Hematopoietic multipotent progenitor cell treated with erythropoietin and hydrocortisone succinate and interleukin-3 and kit ligand, for 6 days (in vitro differentiated cells): ENCODE measurements at regions not wholly inside any gene's neighbourhood (a gene's known extent, or its start where the extent isn't known, plus 50 kb on each side); places are given as distances from the start of the nearest gene placed in this dataset.
"Not testable (repeated sequence)": the region's sequence is repeated elsewhere in the genome, so short reads cannot be mapped to it uniquely, and the experiment has no call there.

Experiments used
- DNase-seq: peaks from one replicate; pipeline ENCODE4 v3.0.0-alpha.2; 2015

DNA sequence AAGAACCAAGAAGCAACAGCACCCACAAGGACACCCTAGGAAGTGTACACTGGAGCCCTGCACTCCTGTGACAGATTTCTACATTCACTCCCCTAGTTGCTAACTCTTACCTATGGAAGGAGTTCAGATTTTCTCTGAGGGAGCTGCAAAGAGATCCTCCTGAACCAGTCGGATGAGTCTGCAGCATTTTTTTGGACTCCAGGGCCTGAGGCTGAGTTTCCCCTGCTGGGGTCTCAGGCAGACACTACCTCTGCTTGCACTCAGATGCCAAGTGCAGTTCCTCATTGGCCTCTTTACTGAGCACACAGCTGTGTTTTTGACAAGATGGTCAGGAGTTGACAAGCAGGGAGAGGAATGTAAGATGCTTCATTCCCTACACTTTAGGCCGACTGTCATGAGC lies 153.2 kb upstream of the RBM19 start:
- no peak for DNase-seq

GRCh38 chr12:114096461-114096860 lies 130.3 kb upstream of the RBM19 start:
- no peak for DNase-seq

- no peak for DNase-seq
Measured at GRCh38 chr12:114093520-114093919, 127.4 kb upstream of the RBM19 start.

GRCh38 chr12:114092981-114093380 lies 126.9 kb upstream of the RBM19 start:
- no peak for DNase-seq

DNA sequence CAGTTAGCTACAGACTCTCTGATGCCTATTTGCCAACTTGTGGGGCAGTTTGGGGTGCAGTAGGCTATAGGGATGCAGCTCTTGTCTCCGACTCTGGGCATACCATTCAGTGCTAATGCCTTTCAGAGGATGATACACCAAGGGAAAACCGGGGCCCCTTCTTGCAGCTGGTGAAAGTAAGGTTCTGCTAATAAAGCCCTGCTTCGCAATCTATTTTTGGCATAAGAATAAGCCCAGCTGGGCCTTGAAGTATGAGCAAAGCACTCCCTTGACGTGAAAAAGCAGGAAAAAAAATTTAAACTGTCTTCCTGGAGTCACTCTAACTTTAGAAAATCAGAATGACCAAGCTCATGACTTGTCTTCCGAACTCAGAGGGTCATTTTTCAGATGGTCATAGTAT lies 124.1 kb upstream of the RBM19 start:
- DNase-seq, result no peak

DNA sequence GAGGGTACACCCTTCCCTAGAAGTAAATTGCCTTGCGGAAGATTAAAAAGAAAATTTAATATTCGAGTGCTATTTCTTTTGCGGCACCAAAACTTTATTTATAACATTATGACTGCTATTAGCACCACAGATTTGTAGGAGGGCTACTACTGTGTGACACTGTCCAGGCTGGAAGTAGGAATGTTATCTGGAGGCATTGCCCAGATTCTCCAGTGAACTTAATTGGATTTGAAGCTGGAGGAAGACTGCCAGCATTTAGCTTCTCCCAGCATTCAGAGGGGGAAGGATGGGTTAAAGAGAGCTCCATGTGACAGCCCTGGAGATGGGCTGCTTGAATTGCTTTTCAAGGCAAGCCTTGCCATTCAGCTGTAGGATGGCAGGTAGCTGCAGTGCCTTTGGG lies 107.0 kb upstream of the RBM19 start:
- no peak for DNase-seq

GRCh38 chr12:114069507-114069906 lies 103.4 kb upstream of the RBM19 start:
- no peak for DNase-seq

DNA sequence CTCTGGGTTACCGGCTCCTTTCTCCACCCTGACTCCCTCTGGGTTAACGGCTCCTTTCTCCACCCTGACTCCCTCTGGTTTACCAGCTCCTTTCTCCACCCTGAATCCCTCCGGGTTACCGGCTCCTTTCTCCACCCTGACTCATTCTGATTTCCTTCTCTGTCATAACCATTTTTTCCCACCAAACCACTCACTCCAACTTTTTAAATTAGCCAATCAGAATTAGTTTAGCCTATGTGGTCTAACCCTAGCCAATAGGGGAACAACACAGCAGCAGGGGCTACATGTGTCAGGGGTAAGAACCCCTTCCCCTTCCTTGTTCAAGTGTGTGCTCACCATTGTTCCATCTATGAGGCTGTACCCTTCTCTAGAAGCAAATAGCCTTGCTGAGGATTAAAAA lies 98.4 kb upstream of the RBM19 start:
- DNase-seq, result no peak

- not testable (repeated sequence) for DNase-seq
Measured at GRCh38 chr12:114064034-114064433, 97.9 kb upstream of the RBM19 start.

DNA sequence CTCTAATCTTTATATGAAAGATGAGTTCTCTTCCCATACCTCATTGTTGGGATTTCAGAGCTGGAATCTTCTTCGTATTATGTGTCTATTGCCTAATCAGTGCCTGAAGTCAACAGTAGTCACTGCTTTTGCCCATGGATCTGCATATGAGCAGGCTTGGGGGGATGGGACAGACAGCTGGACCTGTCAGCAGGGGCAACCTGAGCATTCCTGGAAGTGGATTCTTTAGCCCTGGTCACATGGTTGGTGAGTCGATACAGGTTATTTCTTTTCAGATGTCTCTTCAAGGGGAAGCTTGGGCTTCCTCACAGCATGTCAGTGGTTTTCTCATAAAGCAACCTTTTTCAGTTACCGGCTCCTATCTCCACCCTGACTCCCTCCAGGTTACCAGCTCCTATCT lies 97.3 kb upstream of the RBM19 start:
- no peak for DNase-seq

DNA sequence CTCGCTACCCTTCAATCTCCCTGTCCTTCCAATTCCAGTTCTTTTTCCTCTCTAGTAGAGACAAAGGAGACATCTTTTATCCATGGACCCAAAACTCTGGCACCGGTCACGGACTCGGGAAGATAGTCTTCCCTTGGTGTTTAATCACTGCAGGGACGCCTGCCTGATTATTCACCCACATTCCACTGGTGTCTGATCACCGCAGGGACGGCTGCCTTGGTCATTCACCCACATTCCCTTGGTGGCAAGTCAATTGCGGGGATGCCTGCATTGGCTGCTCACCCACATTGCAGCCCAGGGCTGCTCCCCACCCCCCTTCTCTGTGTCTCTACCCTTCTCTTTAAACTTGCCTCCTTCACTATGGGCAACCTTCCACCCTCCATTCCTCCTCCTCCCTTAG lies 90.2 kb upstream of the RBM19 start:
- DNase-seq, result not testable (repeated sequence)

DNA sequence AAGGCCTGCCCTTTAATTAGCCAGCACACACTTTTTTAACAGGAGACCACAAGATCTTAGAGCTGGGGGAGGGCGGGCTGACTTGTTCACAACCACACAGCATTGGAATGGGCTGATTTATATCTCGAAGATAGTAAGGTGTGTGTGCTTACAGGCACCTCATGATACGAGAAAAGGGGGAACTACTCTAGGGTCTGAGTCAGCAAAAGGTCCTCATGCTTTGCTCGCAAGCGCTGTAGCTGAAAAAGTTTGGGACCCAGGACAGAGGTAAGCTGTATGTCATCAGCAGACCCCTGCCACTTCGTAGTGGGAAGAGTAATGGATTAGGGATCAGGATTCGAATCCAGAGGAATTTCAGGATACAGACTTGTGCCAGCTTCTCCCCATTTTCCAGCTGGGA lies 88.9 kb upstream of the RBM19 start:
- no peak for DNase-seq

DNA sequence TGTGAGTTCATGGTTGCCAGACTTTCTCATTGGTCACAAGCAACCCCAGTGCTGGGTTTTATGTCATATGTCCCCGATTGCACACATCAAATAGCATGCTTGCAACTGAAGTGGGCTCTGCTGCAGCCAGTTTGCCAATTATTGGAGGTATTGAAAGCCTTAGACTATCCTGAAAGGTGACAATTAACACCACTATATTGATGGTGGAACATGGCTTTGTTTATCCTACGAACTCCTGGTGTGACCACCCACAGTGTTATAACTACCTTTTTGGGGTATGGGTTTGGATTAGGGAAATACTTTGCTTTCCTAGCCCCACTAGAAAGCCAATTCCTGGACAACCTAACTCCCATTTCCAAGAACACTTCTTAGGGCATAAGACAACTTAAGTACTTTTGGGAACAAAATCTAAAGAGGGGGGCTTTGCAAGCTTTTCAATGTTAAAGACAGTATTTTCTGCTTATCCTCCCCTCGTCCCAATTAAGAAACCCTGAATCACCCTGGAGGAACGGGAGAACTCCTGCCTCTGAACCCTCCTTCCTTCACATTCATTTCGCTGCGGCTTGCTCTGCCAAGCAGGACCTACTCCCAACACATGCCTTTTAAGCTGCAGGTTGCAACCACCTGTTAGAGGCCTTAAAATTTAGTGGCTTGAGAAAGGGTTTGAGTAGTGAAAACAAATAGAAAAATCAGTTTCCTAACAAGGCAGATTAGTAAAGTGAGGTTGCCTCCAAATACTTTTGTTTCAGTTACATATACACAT lies 80.3 kb upstream of the RBM19 start:
- no peak for DNase-seq

GRCh38 chr12:114045349-114045748 lies 79.2 kb upstream of the RBM19 start:
- no peak for DNase-seq

DNA sequence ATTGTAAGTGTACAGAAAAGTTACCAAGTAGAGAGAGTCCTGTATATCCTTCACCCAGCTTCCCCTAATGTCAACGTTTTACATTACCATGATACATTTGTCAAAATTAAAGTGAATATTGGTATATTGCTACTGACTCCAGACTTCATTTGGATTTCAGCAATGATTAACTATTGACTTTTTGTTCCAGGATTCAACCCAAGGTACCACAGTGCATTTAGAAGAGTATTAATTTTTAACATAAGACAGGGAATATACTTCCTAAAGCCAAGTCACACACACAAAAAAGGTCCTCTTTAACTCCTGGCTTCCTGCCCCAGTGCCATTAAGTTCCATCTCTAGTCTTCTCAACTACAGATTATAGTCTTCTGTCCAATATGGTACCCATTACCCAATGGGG lies 75.5 kb upstream of the RBM19 start:
- no peak for DNase-seq

- no peak for DNase-seq
Measured at GRCh38 chr12:114041136-114041535, 75.0 kb upstream of the RBM19 start.

- DNase-seq, result no peak
Measured at GRCh38 chr12:114038962-114039361, 72.8 kb upstream of the RBM19 start.

GRCh38 chr12:114032801-114033200 lies 66.7 kb upstream of the RBM19 start:
- no peak for DNase-seq

DNA sequence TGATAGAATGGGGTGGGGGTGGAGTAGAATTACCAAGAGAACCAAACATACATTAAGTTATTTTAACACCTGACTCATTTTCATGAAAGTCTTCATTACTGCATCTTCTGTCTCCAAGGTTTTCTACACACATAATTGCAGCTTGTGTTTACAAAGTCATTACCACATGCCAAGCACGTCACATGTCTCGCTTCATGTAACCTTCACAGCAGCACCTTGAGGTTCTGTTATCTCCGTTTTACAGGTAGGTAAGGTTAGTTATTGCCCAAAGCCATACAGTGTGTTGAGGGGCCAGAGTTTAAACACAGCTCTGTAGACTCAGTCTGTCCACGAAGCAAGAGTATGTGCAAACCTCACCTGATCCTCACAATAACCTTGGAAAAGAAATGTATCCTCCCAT lies 64.3 kb upstream of the RBM19 start:
- DNase-seq, result no peak

GRCh38 chr12:114026805-114027204 lies 60.7 kb upstream of the RBM19 start:
- DNase-seq, result no peak

- DNase-seq, result no peak
Measured at GRCh38 chr12:114025935-114026334, 59.8 kb upstream of the RBM19 start.

GRCh38 chr12:114022081-114022480 lies 56.0 kb upstream of the RBM19 start:
- DNase-seq, result not testable (repeated sequence)

DNA sequence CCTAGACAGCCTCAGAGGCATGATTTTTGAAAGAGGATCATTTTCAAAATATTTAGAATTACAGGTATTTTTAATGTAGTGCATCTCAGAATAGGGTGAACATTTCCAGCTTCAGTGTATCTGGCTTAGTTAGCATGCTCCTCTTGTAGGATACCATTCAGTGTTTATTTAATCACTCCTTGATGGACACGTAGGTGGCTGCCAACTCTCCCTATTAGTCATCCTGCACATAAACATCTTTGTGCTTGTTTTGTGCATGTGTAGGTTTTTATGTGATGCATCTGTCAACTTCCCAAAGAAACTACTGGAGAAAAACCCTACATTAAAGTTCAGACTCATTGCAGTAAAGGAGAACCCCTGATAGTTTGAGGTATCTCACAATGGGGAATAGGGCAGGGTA lies 52.5 kb upstream of the RBM19 start:
- no peak for DNase-seq
